Lower lobe of right lung (tissue), 2 donors: ENCODE measurements at regions not wholly inside any gene's neighbourhood (a gene's known extent, or its start where the extent isn't known, plus 50 kb on each side); places are given as distances from the start of the nearest gene placed in this dataset.

Source experiments
- ATAC-seq, 2 donors: fragments of 200-7000 bp; cut with Tn5 transposase; one replicate each; pipeline ENCODE4 v1.9.1; 2020 to 2022; ENCODE audit warnings: mild to moderate bottlenecking in 2 of 2, moderate library complexity in 2 of 2
- DNase-seq: peaks from one replicate; pipeline ENCODE4 v3.0.0-alpha.2; 2020
- H3K27ac ChIP-seq: fragments of 200-600 bp; one replicate; pipeline ENCODE4 v1.8.0; 2022
- H3K27me3 ChIP-seq: fragments of 200-600 bp; one replicate; pipeline ENCODE4 v1.8.0; 2022; ENCODE audit warnings: low read depth
- H3K36me3 ChIP-seq: fragments of 200-600 bp; one replicate; pipeline ENCODE4 v1.8.0; 2022; ENCODE audit warnings: mild to moderate bottlenecking
- H3K4me1 ChIP-seq: fragments of 200-600 bp; one replicate; pipeline ENCODE4 v1.8.0; 2022
- H3K4me3 ChIP-seq: fragments of 200-600 bp; one replicate; pipeline ENCODE4 v1.8.0; 2022; ENCODE audit warnings: mild to moderate bottlenecking
- H3K9me3 ChIP-seq: fragments of 200-600 bp; one replicate; pipeline ENCODE4 v1.8.0; 2022
- CTCF ChIP-seq: fragments of 200-600 bp; IDR thresholded peaks from one replicate; pipeline ENCODE4 v1.8.0; 2022; ENCODE audit warnings: antibody characterized with exemption, mild to moderate bottlenecking
- intact Hi-C: fragments of 100-400 bp; cut with DNase I; formaldehyde crosslinking; loops from one replicate; pipeline ENCODE4 v1.11.0; 2022
- donor health status: DM: no; HTN: yes; CAD: no; lungs with severe emphysema.

- intact Hi-C loops = no loop called here
- no peak for TF ChIP-seq CTCF
Observed at GRCh38 chr2:217459016-217459415, 543.8 kb downstream of the TNS1 start.

GRCh38 chr2:217456016-217456415, 546.8 kb downstream of the TNS1 start:
- H3K4me3 ChIP-seq = no peak overlapping the region
- H3K9me3 ChIP-seq = no peaks in the 10 kb centered on the region
- intact Hi-C loops = no loop called here
- DNase-seq = no peak
- H3K4me1 ChIP-seq = no peaks in the 10 kb centered on the region
- TF ChIP-seq CTCF = no peak
- H3K27me3 ChIP-seq = no peaks in the 10 kb centered on the region
- H3K36me3 ChIP-seq = no peaks in the 10 kb centered on the region
- H3K27ac ChIP-seq = no peak overlapping the region
- no peak for ATAC-seq

More at GRCh38 chr2:217459016-217459415, 543.8 kb downstream of the TNS1 start:
- Histone ChIP-seq H3K4me3 (no peak overlapping the region), H3K27ac (no peak overlapping the region), H3K9me3 (no peaks in the 10 kb centered on the region), H3K4me1 (no peaks in the 10 kb centered on the region), H3K27me3 (no peaks in the 10 kb centered on the region), H3K36me3 (no peaks in the 10 kb centered on the region)
- ATAC-seq = no peak
- DNase-seq = no peak

GRCh38 chr2:217452928-217453327, 549.9 kb downstream of the TNS1 start:
- Histone ChIP-seq H3K9me3 (no peaks in the 10 kb centered on the region), H3K36me3 (no peaks in the 10 kb centered on the region), H3K27me3 (no peaks in the 10 kb centered on the region), H3K4me1 (no peaks in the 10 kb centered on the region), H3K4me3 (no peak overlapping the region), H3K27ac (no peak overlapping the region)
- DNase-seq (no peak), ATAC-seq (no peak)
- intact Hi-C loops = no loop called here
- TF ChIP-seq CTCF = no peak

- H3K4me3 ChIP-seq = no peak overlapping the region
- no peaks in the 10 kb centered on the region for H3K9me3 ChIP-seq
- no peak for DNase-seq
- TF ChIP-seq CTCF = no peak
- H3K27ac ChIP-seq = no peak overlapping the region
- ATAC-seq = no peak
- no peaks in the 10 kb centered on the region for H3K4me1 ChIP-seq
- intact Hi-C loops = no loop called here
- H3K27me3 ChIP-seq = no peaks in the 10 kb centered on the region
- no peaks in the 10 kb centered on the region for H3K36me3 ChIP-seq
Observed at GRCh38 chr2:217451666-217452065, 551.1 kb downstream of the TNS1 start.

GRCh38 chr2:217449444-217449843, 553.4 kb downstream of the TNS1 start:
- Histone ChIP-seq H3K27ac (no peak overlapping the region), H3K9me3 (no peaks in the 10 kb centered on the region), H3K27me3 (no peaks in the 10 kb centered on the region), H3K4me3 (no peak overlapping the region), H3K4me1 (no peaks in the 10 kb centered on the region), H3K36me3 (no peaks in the 10 kb centered on the region)
- intact Hi-C loops = no loop called here
- ATAC-seq = no peak
- no peak for DNase-seq
- TF ChIP-seq CTCF = no peak

GRCh38 chr2:217448860-217449259, 553.9 kb downstream of the TNS1 start:
- Histone ChIP-seq H3K27me3 (no peaks in the 10 kb centered on the region), H3K4me1 (no peaks in the 10 kb centered on the region), H3K36me3 (no peaks in the 10 kb centered on the region), H3K4me3 (no peak overlapping the region), H3K9me3 (no peaks in the 10 kb centered on the region), H3K27ac (no peak overlapping the region)
- intact Hi-C loops = no loop called here
- DNase-seq = no peak
- ATAC-seq = no peak
- no peak for TF ChIP-seq CTCF
